OCI-LY3 (cell line): ENCODE measurements at regions not wholly inside any gene's neighbourhood (a gene's known extent, or its start where the extent isn't known, plus 50 kb on each side); places are given as distances from the start of the nearest gene placed in this dataset.

Experiments
- H2AFZ ChIP-seq: fragments of 200-600, 300-600 bp; shearing (Covaris generic); 2 replicates; pipeline ENCODE4 v1.6.0; 2014; ENCODE audit warnings: antibody characterized with exemption, low read depth, low read length
- H3K27ac ChIP-seq: fragments of 200-600, 300-600 bp; sonication (generic); 2 replicates; pipeline ENCODE4 v1.5.1; 2014; ENCODE audit warnings: mild to moderate bottlenecking, low read length, moderate library complexity, mixed read lengths
- H3K27me3 ChIP-seq: fragments of 200-600, 300-600 bp; sonication (generic); 2 replicates; pipeline ENCODE4 v1.6.1; 2014; ENCODE audit warnings: low read depth, low read length, mixed read lengths
- H3K36me3 ChIP-seq: fragments of 200-600, 300-600 bp; sonication (generic); replicated peaks from 2 replicates; pipeline ENCODE3; 2014; ENCODE audit warnings: low read depth, low read length, mixed read lengths
- H3K4me1 ChIP-seq: fragments of 300-600, 200-600 bp; sonication (generic); 2 replicates; pipeline ENCODE4 v1.6.1; 2014; ENCODE audit warnings: low read length, mixed read lengths
- H3K4me2 ChIP-seq: fragments of 200-600, 300-600 bp; sonication (generic); 2 replicates; pipeline ENCODE4 v1.6.1; 2014; ENCODE audit warnings: low read length, mixed read lengths
- H3K4me3 ChIP-seq: fragments of 300-600, 200-600 bp; sonication (generic); 2 replicates; pipeline ENCODE4 v1.5.1; 2014; ENCODE audit warnings: antibody characterized with exemption, mild to moderate bottlenecking, low read length, moderate library complexity
- H3K79me2 ChIP-seq: fragments of 300-600, 200-600 bp; shearing (Covaris generic); 2 replicates; pipeline ENCODE4 v1.6.1; 2014; ENCODE audit warnings: mild to moderate bottlenecking, low read length, mixed read lengths
- H3K9ac ChIP-seq: fragments of 300-600, 200-600 bp; shearing (Covaris generic); 2 replicates; pipeline ENCODE4 v1.6.0; 2014; ENCODE audit warnings: mild to moderate bottlenecking, low read length, moderate library complexity
- H3K9me3 ChIP-seq: fragments of 200-600, 300-600 bp; shearing (Covaris generic); 2 replicates; pipeline ENCODE4 v1.6.1; 2014; ENCODE audit warnings: low read length, mixed read lengths; ENCODE audit not compliant: insufficient read depth
- H4K20me1 ChIP-seq: fragments of 200-600, 300-600 bp; sonication (generic); 2 replicates; pipeline ENCODE4 v1.6.1; 2016; ENCODE audit warnings: low read length, mixed read lengths; ENCODE audit not compliant: insufficient read depth
- CTCF ChIP-seq: fragments of 200-600, 300-600 bp; sonication (generic); IDR thresholded peaks from 2 replicates; pipeline ENCODE4 v1.5.1; 2014; ENCODE audit warnings: antibody characterized with exemption, low read length, low read depth
- EZH2phosphoT487 ChIP-seq: fragments of 200-600 bp; shearing (Covaris generic); IDR thresholded peaks from 2 replicates; pipeline ENCODE4 v1.6.1; 2018; ENCODE audit warnings: antibody characterized with exemption, mixed run types, low read depth

DNA sequence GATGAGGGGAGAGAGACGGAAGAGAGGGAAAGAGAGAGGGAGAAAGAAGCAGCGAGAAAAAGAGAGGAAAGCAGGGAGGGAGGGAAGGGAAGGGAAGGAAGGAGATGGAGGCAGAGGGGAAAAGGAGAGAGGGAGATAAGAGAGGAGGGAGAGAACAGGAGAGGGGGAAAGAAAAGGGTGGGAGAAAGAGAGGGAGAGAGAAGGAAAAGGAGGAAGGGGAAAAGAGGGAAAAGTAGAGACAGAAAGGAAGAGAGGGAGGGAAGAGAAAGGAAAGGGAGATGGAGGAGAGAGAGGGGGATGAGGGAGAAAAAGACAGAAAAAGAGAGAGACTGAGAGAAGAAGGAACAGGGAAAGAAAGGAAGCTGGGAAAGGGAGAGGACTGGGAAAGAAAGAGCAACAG lies 814.4 kb downstream of the CDH11 start:
- no peak overlapping the region for H3K27ac ChIP-seq
- H2AFZ ChIP-seq: no peak overlapping the region
- H3K9me3 ChIP-seq: no peaks in the 10 kb centered on the region
- no peaks in the 10 kb centered on the region for H3K79me2 ChIP-seq
- H3K4me3 ChIP-seq: no peak overlapping the region
- no peaks in the 10 kb centered on the region for H3K36me3 ChIP-seq
- no peak overlapping the region for H3K4me2 ChIP-seq
- H4K20me1 ChIP-seq: no peaks in the 10 kb centered on the region
- H3K4me1 ChIP-seq: no peaks in the 10 kb centered on the region
- H3K27me3 ChIP-seq: no peaks in the 10 kb centered on the region
- no peak for TF ChIP-seq EZH2phosphoT487
- TF ChIP-seq CTCF: no peak
- no peak overlapping the region for H3K9ac ChIP-seq

- no peak for TF ChIP-seq CTCF
- no peak for TF ChIP-seq EZH2phosphoT487
- Histone ChIP-seq H3K9me3 (no peaks in the 10 kb centered on the region), H2AFZ (no peak overlapping the region), H3K4me2 (no peak overlapping the region), H3K4me3 (no peak overlapping the region), H4K20me1 (no peaks in the 10 kb centered on the region), H3K27me3 (no peaks in the 10 kb centered on the region), H3K79me2 (no peaks in the 10 kb centered on the region), H3K9ac (no peak overlapping the region), H3K36me3 (no peaks in the 10 kb centered on the region), H3K27ac (no peak overlapping the region), H3K4me1 (no peaks in the 10 kb centered on the region)
These were observed 816.2 kb downstream of the CDH11 start for GRCh38 chr16:64305663-64306062.

- TF ChIP-seq EZH2phosphoT487 (no peak), CTCF (no peak)
- Histone ChIP-seq H3K4me1 (no peaks in the 10 kb centered on the region), H2AFZ (no peak overlapping the region), H3K36me3 (no peaks in the 10 kb centered on the region), H3K4me3 (no peak overlapping the region), H3K9me3 (no peaks in the 10 kb centered on the region), H3K27me3 (no peaks in the 10 kb centered on the region), H3K27ac (no peak overlapping the region), H3K9ac (no peak overlapping the region), H4K20me1 (no peaks in the 10 kb centered on the region), H3K4me2 (no peak overlapping the region), H3K79me2 (no peaks in the 10 kb centered on the region)
These were observed 816.9 kb downstream of the CDH11 start for GRCh38 chr16:64304951-64305350.

DNA sequence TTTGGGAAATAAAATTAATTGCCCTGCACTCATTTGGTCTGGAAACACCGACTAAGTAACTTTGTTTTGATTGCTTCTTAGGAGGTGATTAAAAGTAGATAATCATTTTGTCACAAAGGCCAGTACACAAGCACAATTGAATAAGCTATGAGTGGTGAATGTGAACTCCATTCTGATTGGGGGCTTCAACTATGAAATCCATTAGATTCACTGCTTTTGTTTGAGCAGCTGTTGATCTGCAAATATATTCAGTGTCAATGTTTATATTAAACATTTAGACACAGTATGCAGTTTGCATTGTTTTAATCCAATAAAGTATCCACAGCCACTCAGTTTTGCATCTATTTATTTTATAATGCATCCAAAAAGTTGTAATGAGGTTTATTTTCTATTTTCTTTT lies 817.5 kb downstream of the CDH11 start:
- Histone ChIP-seq H3K9me3 (no peaks in the 10 kb centered on the region), H3K36me3 (no peaks in the 10 kb centered on the region), H3K4me1 (no peaks in the 10 kb centered on the region), H3K79me2 (no peaks in the 10 kb centered on the region), H3K27ac (no peak overlapping the region), H2AFZ (no peak overlapping the region), H3K4me2 (no peak overlapping the region), H4K20me1 (no peaks in the 10 kb centered on the region), H3K27me3 (no peaks in the 10 kb centered on the region), H3K9ac (no peak overlapping the region), H3K4me3 (no peak overlapping the region)
- TF ChIP-seq CTCF: no peak
- no peak for TF ChIP-seq EZH2phosphoT487
